DMS153 (cell line): ENCODE measurements at regions not wholly inside any gene's neighbourhood (a gene's known extent, or its start where the extent isn't known, plus 50 kb on each side); places are given as distances from the start of the nearest gene placed in this dataset.
"Not testable (repeated sequence)": the region's sequence is repeated elsewhere in the genome, so short reads cannot be mapped to it uniquely, and the experiment has no call there.

Experiments used
- DNase-seq: peaks from one replicate; lab custom pipeline; 2025; lab: John Stamatoyannopoulos, UW

DNA sequence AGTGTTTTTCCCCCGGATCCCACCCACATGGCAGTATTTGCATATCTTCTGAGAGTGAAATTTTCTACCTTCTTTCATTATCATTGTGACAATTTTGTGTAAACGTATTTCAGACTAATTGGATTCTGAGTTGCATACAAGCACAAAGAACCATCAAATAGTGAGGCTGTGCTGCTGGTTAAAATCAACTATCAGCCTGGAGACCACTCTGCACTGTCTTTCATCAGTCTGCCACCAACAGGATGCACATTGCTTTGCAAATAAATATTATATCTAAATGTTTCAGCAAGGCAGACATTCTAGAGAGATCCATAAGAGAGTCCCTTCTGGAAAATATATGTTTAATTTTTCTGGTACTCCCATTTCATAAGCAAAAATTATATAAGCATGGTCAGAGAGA lies 851.8 kb downstream of the XPNPEP1 start:
- DNase-seq: no peak

DNA sequence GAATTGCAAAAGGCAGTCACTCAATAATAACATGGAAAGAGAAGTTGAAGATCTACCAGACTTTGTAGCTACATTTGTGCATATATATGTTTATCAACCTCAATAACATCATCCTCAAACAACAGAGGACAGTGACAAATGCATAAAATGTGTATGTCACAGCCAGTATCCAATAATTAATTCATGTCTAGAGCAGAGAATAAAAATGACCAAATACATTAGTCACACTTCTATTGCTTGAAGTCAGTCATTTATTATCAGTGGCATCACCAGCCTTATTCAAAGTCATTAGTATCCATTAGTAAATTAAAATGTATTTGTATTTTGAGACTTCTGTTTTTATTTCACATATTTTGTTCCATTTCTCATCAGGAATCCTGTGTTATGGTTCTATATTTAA lies 852.8 kb downstream of the XPNPEP1 start:
- DNase-seq: no peak

DNA sequence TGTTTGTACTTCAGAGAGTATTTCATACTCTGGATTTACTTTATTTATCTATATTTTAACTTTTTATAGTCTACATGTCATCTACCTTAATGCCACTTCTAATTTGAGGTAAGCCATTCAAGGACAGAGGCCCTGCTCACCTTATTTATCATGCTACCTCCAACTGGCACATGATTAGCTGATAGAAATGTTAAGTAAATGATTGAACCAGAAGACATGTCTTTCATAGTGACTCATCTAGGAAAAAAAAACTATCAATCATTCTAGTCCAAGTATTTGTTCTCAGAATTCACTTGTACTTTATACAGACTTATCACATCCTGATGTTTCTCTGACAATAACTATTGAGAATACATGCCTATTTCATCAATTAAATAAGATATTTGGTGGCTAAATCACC lies 856.3 kb downstream of the XPNPEP1 start:
- DNase-seq: no peak

DNA sequence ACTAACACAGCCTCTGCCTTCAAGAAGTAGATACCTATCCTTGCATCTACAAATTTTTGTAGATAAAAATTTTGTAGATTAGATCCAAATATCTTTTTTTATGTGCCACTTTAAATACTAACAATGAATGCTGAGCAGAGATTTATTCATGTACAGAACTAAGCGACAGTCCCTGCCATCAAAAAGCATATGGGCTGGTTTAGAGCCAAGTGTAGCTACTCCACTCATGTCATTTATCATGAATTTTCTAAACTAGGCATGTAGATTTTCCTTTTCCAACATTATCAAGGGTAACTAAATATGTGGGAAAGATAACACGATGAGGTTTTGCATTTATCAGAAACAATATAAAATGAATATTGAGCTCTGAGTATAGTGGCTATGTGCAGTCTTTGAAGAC lies 857.5 kb downstream of the XPNPEP1 start:
- DNase-seq: no peak

DNA sequence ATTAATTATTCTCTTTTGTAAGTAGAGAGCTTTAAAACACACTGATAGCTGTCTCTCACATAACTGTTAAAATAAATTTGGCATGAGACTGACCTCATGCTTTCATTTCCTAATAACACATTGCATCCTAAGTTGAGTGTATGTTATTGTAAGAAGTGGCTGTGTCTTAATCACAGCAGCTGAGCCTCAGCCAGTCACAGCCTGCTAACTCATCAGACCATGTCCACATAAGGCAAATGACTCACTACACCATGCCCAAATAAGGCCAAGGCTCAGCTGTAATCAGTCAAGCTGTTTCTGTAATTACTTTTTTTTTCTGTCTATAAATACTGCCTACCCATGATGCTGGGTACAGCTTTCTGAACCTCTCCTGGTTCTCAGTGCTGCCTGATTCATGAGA lies 860.9 kb downstream of the XPNPEP1 start:
- DNase-seq: no peak

DNA sequence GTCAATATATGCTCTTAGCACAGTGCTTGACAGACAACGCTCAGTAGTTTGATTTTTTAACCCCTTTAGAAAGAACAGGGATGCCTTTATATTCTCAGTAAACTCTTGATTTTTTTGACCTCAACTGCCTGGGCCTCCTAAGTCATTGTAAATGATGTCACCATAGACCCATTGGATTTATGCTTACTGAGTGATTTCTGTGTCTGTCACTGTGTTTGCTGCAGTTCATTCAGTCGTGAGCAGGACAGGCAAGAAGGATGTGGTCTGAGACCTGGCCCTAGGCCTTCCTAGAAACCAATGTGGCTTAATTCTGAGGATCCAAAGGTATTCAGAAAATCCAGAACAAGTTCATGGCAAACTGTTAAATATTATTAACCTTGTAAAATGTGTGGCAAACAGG lies 868.1 kb downstream of the XPNPEP1 start:
- DNase-seq: no peak

DNA sequence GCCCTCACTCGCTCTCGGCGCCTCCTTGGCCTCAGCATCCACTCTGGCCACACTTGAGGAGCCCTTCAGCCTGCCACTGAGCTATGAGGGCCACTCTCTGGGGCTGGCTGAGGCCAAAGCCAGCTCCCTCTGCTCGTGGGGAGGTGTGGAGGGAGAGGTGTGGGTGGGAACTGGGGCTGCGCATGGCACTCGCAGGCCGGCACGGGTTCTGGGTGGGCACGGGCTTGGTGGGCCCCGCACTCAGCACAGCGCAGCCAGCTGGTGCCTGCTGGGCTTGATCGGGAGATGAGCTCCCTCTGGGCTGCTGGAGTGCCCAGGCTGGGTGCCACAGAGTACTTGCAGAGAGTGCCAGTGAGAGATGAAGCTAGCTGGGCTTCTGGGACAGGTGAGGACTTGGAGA lies 875.5 kb downstream of the XPNPEP1 start:
- DNase-seq: no peak

DNA sequence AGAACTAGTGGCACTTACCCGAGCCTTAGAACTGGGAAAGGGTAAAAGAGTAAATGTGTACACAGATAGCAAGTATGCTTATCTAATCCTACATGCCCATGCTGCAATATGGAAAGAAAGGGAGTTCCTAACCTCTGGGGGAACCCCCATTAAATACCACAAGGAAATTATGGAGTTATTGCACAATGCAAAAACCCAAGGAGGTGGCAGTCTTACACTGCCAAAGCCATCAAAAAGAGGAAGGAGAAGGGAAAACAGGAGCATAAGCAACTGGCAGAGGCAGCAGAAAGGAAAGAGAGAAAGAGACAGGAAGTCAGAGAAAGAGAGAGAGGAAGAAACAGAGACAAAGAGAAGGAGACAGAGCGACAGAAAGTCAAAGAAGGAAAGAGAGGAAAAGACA lies 876.9 kb downstream of the XPNPEP1 start:
- not testable (repeated sequence) for DNase-seq

DNA sequence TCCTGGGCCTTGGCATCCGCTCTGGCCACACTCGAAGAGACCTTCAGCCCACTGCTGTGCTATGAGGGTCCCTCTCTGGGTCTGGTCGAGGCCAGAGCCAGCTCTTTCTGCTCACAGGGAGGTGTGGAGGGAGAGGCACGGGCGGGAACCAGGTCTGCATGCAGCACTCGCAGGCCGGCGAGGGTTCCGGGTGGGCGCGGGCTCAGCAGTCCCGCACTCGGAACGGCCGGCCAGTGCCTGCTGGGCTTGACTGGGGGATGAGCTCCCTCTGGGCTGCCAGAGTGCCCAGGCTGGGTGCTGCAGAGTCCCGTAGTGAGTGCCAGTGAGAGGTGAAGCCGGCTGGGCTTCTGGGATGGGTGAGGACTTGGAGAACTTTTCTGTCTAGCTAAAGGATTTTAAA lies 882.7 kb downstream of the XPNPEP1 start:
- no peak for DNase-seq

DNA sequence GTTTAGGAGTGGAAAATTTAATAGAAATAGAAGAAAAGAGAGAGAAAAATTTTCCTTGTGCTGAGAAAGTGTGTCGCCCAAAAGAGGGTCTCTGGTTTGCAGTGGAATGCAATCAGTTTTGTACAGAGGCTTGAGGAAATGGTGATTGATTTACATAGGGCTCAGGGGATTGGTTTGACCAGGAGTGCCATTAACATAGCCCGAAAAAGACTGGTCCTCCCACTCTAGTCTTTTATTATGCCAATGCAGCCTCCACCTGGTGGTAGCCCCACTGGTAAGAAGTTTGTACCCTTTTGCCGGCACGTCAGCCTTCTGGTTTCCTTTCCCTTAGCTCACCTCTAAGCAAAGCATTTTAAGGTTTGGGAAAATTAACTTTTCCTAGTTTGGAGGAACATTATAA lies 885.3 kb downstream of the XPNPEP1 start:
- no peak for DNase-seq

DNA sequence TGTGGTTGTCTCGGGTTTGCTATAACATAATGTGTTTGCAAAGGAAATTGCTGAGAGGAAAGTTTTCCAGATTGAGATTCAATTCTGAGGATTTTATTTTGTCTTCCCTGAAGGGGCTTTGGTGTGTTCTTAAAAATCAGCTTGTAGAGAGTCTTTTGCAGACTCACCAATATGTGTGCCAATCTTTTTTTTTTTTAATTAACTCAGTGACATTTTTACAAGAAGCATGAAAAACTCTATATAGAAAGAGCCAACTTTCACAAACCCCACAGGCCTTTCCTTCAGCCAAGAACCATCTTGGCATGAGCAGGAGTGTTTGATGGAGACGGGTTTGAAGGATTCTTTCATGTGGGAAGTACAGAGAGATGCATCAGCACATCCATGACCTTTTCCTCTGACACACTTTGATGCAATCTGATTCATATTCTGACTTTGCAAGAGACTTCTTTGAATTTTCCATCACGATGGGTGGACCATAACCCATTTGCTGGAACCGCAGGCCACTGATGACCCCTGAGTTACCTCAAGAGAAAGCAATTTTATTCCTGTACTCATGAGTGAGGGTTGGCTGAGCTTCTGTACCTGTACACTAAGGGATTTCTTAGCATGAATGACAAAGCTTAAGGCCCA lies 892.6 kb downstream of the XPNPEP1 start:
- no peak for DNase-seq

DNA sequence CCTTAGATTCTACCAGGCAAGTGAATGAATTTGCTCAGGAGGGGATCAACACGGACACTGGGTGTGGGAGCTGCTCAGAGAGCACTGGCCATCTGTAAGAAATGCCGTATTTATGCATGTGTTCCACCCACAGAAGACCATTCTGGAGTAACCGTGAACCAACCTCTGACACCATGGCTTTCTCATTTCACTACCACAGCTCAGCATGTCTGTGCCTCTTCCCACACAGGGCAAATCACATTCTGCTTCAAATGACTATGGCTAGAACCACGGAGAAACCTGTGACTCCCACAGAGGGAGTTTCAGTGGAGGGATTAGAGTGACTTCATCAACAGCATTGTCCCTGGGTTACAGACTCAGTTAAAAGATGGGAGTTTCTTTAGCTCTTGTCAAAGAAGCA lies 893.4 kb downstream of the XPNPEP1 start:
- no peak for DNase-seq

DNA sequence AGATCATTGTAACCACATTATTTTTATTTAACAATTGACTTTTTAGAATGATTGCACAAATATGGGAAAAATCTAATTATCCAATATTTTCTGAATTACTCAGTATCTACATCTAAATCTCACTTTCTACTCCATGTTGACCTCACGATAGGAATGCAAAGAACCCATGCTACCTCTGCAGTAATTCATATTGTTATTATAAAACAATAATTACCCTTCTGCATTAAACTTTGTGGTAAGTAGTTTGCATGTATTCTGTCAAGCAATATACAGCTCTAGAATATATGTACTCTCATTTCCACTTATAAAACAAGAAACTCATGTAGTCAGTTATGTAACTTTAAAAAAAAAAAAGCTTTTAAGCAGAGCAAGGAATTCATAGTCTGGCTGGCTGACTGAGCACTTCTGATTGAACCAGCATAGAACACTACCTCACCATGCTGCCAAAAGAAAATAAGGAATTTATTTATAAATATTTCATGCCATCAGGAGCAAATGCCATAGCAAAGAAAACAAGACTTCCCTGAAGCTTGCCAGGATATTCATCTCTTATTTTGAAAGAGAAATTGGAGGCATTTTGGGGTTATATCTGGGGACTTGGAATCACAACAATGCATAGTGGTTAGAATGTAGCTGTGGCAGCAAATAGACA lies 895.7 kb downstream of the XPNPEP1 start:
- no peak for DNase-seq

DNA sequence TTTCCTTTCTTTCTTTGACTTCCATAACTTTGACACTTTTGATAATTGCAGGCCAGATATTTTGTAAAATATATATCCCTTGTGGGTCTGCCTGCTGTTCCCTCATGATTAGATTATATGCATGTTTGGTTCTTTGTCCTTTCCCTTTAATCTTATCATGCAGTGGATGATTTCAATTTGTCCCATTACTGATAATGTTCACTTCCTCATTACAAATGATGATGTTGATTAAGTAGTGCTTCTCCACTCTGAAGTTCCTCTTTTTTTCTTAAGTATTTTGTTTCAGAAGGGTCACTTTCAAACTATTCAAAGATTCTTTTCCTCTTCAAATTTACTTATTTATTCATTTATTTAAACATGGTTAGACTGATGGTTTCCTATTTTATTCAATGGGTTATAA lies 898.1 kb downstream of the XPNPEP1 start:
- no peak for DNase-seq

DNA sequence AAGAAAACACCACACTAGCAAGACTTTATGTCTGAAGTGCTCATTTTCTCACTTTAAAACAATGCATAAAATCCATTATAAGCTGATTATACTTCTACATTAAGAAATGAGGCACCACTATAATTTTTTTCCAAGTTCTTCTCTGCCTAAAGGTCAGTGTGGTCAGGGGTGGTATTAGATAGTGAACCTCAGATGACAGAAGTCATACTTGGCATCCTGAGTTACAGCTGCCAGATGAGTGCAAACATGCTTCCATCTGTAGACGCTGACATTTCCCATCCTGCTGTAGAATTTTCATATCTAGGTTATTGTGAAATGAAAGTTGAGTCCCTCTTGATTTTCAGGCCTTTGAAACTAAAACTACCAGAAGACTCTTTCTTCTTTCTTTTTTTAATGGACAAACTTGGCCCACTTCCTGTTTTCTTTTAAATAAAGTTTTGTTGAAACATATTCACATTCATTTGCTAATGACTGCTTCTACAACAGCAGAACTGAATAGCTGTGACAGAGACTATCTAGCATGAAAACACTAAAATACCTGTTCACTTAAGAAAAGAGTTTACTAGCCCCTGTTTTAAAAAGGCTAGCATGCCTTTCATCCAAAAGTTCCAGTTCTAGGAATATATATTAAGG lies 900.8 kb downstream of the XPNPEP1 start:
- DNase-seq: no peak

DNA sequence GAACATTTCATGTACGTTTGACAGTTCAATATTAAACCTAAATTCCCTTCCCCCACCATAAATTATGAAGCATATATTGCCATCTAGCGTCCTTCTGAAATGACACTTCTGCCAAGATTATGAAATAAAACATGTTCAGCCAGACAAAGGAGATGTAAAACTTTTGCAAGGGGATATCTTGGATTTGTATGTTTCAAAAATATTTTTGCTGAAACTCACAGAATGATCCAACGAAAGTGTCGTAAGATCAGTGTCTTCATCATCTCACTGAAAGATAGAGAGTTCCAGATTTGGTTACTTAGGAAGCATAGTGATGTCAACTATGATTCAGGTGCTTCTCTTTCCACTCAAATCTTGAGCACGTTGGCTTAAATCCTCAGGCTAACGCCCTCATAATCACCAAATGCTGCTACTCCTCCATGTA lies 904.3 kb downstream of the XPNPEP1 start:
- no peak for DNase-seq

DNA sequence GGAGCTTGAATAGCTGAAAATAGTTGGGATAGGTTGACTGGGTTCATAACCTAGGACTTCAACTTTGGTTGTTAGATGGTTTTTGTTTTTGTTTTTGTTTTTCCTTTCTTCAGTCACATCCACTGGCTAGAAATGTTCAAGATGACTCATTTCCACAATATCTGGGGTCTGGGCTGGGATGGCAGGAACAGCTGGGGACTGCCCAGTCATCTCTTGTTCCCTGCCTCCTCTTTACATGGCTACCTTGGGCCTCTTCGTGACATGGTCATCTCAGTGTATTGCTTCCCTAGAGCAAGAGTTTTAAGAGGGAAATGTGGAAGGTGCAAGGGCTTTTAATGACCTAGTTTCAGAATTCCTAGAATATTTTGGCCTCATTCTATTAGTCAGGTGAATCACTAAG lies 915.8 kb downstream of the XPNPEP1 start:
- DNase-seq: no peak

DNA sequence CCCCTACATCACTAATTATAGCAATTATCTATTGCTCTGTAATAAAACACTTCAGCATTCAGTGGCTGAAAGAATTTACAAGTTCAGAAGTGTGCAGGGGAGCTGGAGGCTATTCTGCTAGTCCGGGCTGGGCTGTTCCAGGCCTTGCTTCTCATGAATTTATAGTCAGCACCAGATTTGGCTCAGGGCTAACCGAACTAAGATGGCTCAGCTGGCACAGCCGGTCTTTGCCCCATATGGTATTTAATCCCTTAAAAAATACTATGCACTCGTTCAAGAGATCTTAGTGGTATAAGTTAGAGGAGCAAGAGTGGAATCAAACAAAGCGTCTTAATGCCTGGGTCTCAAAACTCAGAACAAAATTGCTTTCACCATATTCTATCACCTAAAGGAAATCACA lies 932.9 kb downstream of the XPNPEP1 start:
- no peak for DNase-seq

DNA sequence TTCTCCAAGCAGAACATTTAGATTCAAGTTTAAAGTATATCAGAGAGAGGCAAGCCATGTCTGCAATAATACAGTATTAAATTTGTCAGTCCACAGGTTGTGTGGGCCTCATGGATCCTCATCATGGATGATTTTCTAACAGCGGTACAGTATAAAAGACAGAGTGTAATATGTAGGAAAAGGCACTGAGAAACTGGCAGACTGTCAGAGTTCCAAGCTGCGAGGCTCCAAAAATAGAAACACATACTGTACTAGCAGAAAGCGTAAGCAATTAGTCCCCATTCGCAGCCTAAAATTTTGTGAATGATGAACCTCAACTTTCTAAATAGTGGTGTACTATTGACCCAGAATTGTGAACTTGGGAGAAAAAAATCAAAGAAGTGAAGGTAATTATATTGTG lies 933.3 kb downstream of the XPNPEP1 start:
- DNase-seq: no peak

DNA sequence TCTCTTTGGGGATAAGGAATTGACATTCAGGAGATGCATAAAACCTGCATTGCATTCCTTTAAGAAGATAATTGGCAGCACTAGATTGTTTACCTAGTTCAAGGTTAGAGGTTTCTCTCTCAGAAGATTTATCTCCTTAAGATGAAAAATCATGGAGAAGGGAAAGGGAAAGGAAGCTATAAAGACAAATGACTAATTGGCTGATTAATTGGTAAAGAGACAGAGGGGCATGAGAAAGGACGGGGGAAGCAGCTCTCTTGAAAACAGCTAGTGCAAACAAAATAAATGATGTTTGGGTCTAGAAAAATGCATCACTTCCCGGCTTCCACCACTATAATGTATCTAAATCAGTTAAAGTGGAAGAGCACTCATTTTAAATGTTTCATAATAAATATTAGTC lies 941.2 kb downstream of the XPNPEP1 start:
- DNase-seq: no peak

DNA sequence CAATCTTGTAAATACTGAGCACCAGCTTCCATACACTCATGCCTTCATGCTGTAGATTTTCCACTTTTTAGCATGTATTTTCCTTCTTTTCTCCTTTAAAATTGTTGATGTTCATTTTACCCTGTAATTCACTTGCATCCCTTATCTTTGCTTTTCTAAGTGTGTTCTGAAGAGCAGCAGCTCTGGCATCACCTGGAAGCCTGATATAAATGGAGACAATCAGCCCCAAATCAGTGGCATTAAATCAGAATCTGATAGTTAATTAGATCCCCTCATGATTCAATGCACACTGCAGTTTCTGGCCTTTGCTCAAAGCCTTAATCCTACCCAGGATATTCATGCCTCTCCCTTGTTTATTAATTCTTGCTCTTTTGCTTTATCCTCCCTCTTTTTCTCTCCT lies 942.4 kb downstream of the XPNPEP1 start:
- no peak for DNase-seq

DNA sequence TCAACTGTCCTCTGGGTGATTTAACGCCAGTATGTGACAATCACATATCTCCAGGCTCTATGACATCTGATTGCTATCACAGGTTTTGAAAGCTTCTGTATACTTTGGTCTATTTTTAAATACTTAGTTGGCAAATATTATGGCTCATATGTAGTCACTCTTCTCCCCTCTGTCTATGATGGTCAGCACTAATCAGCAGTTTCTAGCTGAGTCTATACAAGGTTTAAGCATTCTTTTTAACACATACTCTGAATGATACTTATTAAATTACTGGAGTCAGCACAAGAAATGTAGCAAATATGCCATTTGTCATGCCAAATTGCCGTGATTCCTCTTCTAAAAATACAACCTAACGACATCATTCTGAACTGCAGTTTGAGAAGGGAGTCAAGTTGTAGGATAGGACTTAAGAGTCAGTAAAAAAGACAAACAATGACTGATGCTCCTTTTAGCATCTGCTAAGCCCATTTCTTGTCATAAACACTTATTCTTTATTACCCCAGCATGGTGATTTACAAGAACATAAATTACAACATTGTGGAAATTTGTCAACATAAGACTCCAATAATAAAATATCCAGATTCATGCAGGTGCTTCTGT lies 947.8 kb downstream of the XPNPEP1 start:
- no peak for DNase-seq

DNA sequence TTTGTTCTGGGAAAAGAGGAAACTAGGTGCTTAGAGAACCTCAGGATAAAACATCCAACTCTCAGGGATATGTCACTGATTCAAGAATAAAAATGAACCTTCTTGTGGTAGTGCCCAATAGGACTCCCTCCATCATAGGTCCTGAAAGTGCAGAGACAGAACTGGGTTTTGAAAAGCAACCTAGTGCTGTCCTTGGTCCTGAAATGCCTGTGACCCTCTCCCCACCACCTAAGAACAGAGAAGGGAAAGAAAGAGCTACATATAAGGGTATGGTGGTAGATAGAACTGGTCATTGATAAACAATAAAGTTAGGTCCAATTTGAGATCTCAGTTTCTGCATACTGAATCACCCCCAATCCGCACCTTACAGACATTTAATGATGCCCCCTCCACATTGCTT lies 953.3 kb downstream of the XPNPEP1 start:
- DNase-seq: no peak
